Memory B cell (primary cell): ENCODE measurements at regions not wholly inside any gene's neighbourhood (a gene's known extent, or its start where the extent isn't known, plus 50 kb on each side); places are given as distances from the start of the nearest gene placed in this dataset.

Source experiments
- ATAC-seq: fragments of 150-1000 bp; cut with Tn5 transposase; 2 replicates; pipeline ENCODE4 v1.10.0; 2021; ENCODE audit warnings: low read depth, mild to moderate bottlenecking, moderate library complexity
- DNase-seq, 2 donors: peaks; one replicate each; pipeline ENCODE4 v3.0.0; 2022; ENCODE audit warnings: low spot score in 2 of 2
- H3K27ac Mint-ChIP-seq: one replicate; pipeline ENCODE4 v1.8.0; 2022; ENCODE audit warnings: mild to moderate bottlenecking, moderate library complexity, mixed read lengths
- H3K27me3 Mint-ChIP-seq: one replicate; pipeline ENCODE4 v1.8.0; 2022; ENCODE audit warnings: mixed read lengths
- H3K36me3 Mint-ChIP-seq: one replicate; pipeline ENCODE4 v1.8.0; 2022; ENCODE audit warnings: mild to moderate bottlenecking, mixed read lengths
- H3K4me1 Mint-ChIP-seq: one replicate; pipeline ENCODE4 v1.8.0; 2022; ENCODE audit warnings: mixed read lengths
- H3K4me3 Mint-ChIP-seq: one replicate; pipeline ENCODE4 v1.8.0; 2022; ENCODE audit warnings: mild to moderate bottlenecking, moderate library complexity, mixed read lengths
- H3K9me3 Mint-ChIP-seq: one replicate; pipeline ENCODE4 v1.8.0; 2022; ENCODE audit warnings: mixed read lengths

DNA sequence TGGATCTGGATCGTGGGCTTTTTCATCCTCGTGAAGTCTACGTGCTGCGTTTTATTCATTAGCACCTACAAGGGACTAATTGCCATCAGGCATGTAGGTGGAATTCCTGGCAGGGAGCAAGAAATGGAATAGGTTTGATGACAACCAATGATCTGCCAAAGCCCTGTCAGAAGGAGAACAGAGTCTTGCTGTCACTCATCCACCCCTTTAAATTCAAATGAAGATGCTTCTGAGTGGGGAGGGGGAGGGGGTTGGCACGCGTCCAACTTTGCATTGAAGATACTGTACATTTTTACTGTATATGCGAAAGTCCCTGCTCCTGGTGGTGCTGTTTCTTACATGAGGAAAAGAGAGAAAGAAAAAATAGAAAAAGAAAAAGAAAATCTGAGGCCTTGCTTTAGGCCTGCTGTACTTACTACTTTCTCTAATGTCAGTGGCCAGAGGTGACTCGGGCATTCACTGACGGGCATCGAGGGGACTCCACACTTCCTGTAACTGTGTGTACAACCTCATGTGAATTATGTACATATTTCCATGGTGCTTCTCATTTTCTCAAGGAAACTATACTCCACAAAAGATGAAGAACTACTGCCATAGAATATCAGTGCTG is 569.1 kb downstream of the INHBA start:
- Mint-ChIP-seq H3K9me3 (no peaks in the 10 kb centered on the region), H3K36me3 (no peaks in the 10 kb centered on the region), H3K27ac (no peak overlapping the region)

DNA sequence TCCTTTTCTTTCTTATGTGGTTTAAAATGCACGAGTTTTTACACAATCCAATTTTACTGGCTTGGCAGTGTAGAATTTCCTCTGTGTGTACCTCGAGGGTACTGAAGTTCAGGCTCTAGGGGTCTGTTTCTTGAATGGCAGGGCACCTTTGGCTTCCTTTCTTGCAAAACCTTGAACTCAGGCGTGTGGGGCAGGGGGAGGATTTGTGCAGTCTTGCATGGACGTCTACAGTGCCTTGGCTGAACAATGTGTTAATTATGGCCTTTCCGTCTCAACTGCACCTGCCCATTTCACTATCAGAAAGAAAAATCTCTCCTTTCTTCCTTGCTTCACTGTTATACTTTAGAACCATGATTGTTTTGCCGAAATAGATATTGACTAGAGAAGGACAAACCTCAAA is 570.9 kb downstream of the INHBA start:
- H3K36me3 Mint-ChIP-seq = no peaks in the 10 kb centered on the region
- H3K9me3 Mint-ChIP-seq = no peaks in the 10 kb centered on the region
- no peak overlapping the region for H3K27ac Mint-ChIP-seq
- H3K4me3 Mint-ChIP-seq = no peak overlapping the region
- ATAC-seq (no peak), DNase-seq (no peak)
- no peaks in the 10 kb centered on the region for H3K4me1 Mint-ChIP-seq
- no peaks in the 10 kb centered on the region for H3K27me3 Mint-ChIP-seq

More for the DNA sequence above, 569.1 kb downstream of the INHBA start:
- no peak for ATAC-seq
- DNase-seq = no peak
- H3K27me3 Mint-ChIP-seq = no peaks in the 10 kb centered on the region
- H3K4me1 Mint-ChIP-seq = no peaks in the 10 kb centered on the region
- H3K4me3 Mint-ChIP-seq = no peak overlapping the region

DNA sequence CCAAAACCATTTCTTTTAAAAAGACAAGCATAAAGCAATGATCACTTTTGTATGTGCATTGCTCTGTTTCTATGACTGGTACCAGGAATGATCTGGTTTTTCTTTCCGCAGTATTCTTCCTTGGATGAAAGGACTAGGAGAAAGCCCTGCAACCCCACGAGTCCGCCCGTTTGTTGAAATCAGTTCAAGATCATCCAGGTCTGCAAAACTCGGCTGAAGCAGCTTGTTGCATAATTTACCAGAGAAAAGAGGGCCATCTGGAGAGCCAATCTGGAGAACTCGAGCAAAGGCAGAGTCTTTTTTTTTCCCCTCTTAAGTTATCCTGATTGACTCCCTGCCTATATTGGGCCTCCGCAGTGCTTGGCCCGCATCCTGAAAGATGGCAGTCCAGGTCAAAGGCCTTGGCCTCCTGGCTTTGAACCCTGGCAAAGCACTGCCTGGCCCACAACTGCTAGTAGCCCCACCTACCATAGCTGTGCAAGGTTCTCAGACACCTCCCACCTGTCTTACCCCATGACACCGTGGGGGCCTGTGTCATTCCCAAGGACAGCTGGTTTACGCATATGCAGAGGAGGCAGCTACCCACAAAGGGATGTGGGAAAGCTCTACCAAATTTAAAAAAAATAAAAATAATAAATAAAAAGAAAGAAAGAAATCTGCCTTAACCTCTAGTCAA is 572.2 kb downstream of the INHBA start:
- Mint-ChIP-seq H3K4me3 (no peak overlapping the region), H3K9me3 (no peaks in the 10 kb centered on the region), H3K36me3 (no peaks in the 10 kb centered on the region), H3K27ac (no peak overlapping the region), H3K4me1 (no peaks in the 10 kb centered on the region), H3K27me3 (no peaks in the 10 kb centered on the region)
- no peak for ATAC-seq
- DNase-seq = no peak

DNA sequence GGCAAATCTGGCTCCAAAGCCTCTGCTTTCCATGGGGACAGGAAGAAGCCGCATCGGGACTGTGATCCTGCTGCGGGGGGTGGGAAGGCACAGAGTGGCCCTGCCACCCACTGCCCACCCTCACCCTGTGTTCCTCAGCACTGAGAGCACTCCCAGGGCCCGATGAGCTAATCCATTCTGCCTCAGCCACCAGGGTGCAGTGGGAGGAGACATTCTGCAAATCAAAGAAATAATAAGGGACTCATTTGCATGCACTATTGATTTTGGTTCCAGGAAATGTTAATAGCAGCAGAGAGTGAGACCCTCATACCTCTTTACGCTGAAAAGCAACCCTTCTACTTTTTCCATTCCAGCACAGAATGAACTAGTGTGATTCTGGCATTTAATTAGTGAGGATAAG is 572.8 kb downstream of the INHBA start:
- Mint-ChIP-seq H3K27me3 (no peaks in the 10 kb centered on the region), H3K27ac (no peak overlapping the region), H3K4me3 (no peak overlapping the region), H3K4me1 (no peaks in the 10 kb centered on the region), H3K36me3 (no peaks in the 10 kb centered on the region), H3K9me3 (no peaks in the 10 kb centered on the region)
- ATAC-seq = no peak
- no peak for DNase-seq

DNA sequence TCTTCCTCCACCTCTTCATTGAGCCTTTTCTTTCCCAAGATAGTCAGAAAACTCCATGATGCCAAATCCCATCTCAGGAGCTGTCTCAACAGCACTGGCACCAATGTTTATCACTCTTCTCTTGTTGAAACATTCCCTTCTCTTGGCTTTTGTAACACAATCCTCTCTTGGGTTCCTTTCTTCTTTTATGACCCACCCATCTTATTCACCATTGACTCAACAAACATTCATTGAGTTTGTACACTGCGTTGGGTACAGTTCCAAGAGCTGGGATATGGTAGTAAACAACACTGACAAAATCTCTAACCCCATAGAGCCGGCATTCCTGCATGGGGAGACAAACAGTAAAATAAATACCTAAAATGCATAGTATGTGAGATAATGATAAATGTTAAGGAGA is 577.5 kb downstream of the INHBA start:
- H3K36me3 Mint-ChIP-seq = no peaks in the 10 kb centered on the region
- H3K27me3 Mint-ChIP-seq = peaks cover 3% of the 10 kb centered on the region
- ATAC-seq (no peak), DNase-seq (no peak)
- no peaks in the 10 kb centered on the region for H3K9me3 Mint-ChIP-seq
- no peaks in the 10 kb centered on the region for H3K4me1 Mint-ChIP-seq
- H3K4me3 Mint-ChIP-seq = no peak overlapping the region
- H3K27ac Mint-ChIP-seq = no peak overlapping the region

DNA sequence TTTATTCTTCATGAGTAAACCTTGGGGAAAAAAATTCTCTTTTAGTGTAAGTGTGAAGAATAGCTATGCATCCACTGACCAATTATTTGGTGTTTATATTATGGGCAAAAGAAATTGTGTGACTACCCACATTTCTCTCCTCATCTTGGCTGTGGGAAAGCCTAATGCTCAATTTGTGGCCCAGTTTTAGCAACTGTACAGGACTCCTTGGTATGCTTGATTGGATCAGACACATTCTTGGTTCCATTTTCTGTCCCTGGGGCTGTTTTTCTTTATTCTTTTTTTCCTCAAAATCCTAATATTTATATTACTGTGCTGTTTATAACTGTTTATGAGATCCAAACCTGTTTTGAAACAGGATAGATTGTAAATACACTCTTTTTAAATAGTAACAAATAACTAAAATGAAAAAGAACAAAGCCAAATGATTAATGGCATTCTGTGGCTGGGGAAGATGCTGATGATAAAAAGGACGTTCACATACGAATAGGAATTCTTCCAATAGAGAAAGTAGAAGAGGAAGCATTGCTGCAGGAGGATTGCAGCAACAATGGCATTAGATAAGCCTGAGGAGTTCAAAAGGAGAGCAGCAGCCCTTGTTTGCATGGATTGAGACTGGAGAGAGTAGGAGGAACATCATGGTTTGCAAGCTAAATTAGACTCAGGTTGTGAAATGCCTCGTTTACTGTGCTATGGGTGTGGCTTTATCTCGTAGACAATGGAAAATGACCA is 580.5 kb downstream of the INHBA start:
- no peak for ATAC-seq
- Mint-ChIP-seq H3K27ac (no peak overlapping the region), H3K4me3 (no peak overlapping the region)

DNA sequence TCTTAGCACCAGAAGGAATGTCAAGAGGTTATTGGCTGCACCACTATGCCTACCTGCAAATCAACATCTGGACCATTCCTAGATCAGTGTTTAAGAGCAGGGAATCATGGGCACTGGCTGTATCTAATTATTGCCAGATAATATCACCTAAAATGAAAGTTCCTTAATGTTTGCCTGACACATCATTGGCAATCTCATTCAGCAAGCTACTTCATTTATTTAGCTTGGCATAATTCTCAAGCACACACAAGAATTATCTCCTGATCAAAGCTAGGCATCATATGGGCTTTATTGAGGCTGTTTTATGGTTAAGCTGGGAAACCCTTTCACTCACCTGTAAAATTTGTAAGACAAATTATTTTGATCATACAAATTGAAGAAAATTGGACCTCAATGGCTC is 581.7 kb downstream of the INHBA start:
- Mint-ChIP-seq H3K4me1 (no peaks in the 10 kb centered on the region), H3K27me3 (peaks cover 3% of the 10 kb centered on the region), H3K4me3 (no peak overlapping the region), H3K36me3 (no peaks in the 10 kb centered on the region), H3K9me3 (peaks cover 3% of the 10 kb centered on the region), H3K27ac (no peak overlapping the region)
- no peak for ATAC-seq
- DNase-seq = no peak

More for the DNA sequence above, 580.5 kb downstream of the INHBA start:
- H3K27me3 Mint-ChIP-seq = peaks cover 3% of the 10 kb centered on the region
- no peaks in the 10 kb centered on the region for H3K4me1 Mint-ChIP-seq
- no peaks in the 10 kb centered on the region for H3K36me3 Mint-ChIP-seq
- peaks cover 3% of the 10 kb centered on the region for H3K9me3 Mint-ChIP-seq
- DNase-seq = no peak

DNA sequence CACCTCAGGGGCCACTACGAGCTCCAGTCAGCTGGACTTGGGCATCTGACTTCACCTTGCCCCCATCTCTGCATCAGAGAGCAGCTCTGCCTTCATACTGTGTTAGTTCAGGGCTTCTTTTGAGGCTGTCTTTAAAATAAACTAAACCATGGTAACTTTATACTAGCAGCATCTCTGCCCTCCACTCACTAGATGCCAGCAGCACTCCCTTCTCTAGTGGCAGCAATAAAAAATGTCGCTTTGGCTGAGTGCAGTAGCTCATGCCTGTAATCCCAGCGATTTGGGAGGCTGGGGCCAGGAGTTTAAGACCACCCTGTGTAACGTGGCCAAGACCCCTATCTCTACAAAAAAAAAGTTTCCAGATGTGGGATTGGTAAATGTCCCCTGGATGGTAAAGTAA is 584.4 kb downstream of the INHBA start:
- no peak for DNase-seq
- peaks cover 3% of the 10 kb centered on the region for H3K27me3 Mint-ChIP-seq
- H3K27ac Mint-ChIP-seq = no peak overlapping the region
- H3K4me1 Mint-ChIP-seq = no peaks in the 10 kb centered on the region
- H3K9me3 Mint-ChIP-seq = peaks cover 3% of the 10 kb centered on the region
- no peaks in the 10 kb centered on the region for H3K36me3 Mint-ChIP-seq
- ATAC-seq = no peak
- H3K4me3 Mint-ChIP-seq = no peak overlapping the region

DNA sequence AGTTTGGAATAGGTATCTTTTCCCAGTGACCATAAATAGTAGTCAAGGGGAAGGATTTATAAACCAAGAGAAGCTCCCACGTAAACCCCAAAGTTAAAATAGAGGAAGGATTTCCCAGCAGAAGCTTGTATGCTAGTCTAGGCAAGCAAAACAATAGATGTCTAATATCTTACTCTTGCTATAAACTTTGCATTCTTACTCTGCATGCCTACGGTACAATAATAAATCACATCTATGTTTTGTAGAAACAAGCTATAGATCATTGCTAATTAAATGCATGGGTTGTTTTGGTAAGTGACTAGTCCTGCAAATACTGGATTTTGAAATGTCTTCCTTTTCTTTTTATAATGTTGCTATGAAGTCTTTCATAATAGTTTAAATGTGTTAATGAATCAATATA is 585.5 kb downstream of the INHBA start:
- ATAC-seq (no peak), DNase-seq (no peak)
- Mint-ChIP-seq H3K4me3 (no peak overlapping the region), H3K9me3 (peaks cover 3% of the 10 kb centered on the region), H3K36me3 (no peaks in the 10 kb centered on the region), H3K4me1 (no peaks in the 10 kb centered on the region), H3K27ac (no peak overlapping the region), H3K27me3 (no peaks in the 10 kb centered on the region)

DNA sequence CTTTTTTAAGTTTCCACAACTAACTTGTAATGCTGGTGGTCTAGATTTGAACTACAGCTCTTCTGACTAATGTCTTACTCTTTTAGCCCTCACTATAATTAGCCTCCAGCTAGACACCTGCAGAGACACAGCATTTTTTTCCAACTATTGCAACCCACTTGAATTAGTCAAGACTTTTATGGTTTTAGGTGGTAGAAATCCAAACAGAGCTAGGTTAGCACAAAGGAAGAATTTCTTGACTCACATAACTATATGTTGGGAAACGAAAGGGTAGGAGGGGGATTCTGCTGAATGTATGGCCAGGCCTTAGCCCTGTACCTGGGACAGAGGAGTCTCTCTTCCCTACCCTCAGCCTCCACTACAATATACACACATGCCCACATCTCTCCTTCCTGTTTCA is 586.1 kb downstream of the INHBA start:
- DNase-seq = no peak
- H3K36me3 Mint-ChIP-seq = no peaks in the 10 kb centered on the region
- ATAC-seq = no peak
- H3K4me1 Mint-ChIP-seq = no peaks in the 10 kb centered on the region
- H3K27ac Mint-ChIP-seq = no peak overlapping the region
- H3K27me3 Mint-ChIP-seq = no peaks in the 10 kb centered on the region
- H3K9me3 Mint-ChIP-seq = peaks cover 3% of the 10 kb centered on the region
- H3K4me3 Mint-ChIP-seq = no peak overlapping the region

DNA sequence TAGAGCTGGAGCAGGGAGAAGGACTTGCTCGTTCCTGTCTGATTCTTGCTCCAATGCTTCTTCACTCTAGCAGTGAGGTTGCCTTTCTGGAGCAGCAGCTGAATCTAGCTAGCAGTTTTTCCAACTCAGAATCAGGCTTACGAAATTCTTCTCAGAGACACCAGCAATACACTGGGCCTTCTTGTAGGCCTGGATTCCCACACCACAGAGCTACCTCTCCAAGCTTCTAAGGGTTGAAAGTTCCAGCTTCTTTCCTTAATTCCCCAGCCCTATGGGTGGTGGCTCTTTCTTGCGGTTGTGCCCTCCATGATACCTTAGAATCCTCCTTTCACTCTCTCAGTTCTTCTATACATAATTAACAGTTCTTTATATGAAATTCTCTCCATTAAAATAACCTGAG is 586.6 kb downstream of the INHBA start:
- ATAC-seq (no peak), DNase-seq (no peak)
- Mint-ChIP-seq H3K36me3 (no peaks in the 10 kb centered on the region), H3K27ac (no peak overlapping the region), H3K4me1 (no peaks in the 10 kb centered on the region), H3K27me3 (no peaks in the 10 kb centered on the region), H3K9me3 (peaks cover 3% of the 10 kb centered on the region), H3K4me3 (no peak overlapping the region)

DNA sequence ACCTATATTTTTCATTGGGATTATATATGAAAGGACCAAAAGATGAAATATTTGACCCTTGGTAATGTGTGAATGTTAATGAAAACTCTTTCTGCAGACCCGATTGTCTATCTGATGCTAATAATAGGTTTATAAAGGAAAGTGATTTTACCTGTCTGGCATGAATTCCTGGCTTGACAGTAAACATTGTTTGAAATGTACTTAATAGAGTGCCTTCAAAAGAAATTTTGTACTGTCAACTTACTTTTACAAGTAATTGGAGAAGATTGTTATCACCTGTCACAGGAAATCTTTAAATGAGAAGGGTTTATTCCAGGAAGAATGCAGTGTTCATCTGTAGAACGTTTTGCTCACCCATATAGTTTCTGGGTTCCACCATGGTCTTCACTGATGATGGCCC is 588.2 kb downstream of the INHBA start:
- no peaks in the 10 kb centered on the region for H3K36me3 Mint-ChIP-seq
- no peak overlapping the region for H3K4me3 Mint-ChIP-seq
- H3K9me3 Mint-ChIP-seq = no peaks in the 10 kb centered on the region
- ATAC-seq (no peak), DNase-seq (no peak)
- H3K27me3 Mint-ChIP-seq = peaks cover 4% of the 10 kb centered on the region
- no peak overlapping the region for H3K27ac Mint-ChIP-seq
- no peaks in the 10 kb centered on the region for H3K4me1 Mint-ChIP-seq

DNA sequence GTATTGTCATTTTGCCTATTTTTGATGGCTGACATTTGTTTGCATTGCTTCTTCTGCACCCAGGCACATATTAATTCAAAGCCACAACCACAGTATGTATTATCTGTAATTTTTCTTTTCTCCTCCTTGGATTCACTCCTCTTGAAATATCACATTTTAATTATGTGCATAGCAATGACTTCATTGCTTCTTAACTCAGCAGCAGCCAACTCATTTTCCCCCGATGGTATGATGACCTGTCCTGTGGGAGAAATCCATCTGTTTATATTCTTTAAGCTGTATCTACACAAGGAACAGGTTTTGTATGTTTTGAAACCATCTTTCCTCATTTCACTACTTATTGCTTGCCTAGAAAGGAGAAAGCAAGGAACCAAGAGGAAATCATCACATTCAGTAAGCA is 588.8 kb downstream of the INHBA start:
- no peak for ATAC-seq
- no peak for DNase-seq
- no peak overlapping the region for H3K4me3 Mint-ChIP-seq
- H3K27ac Mint-ChIP-seq = no peak overlapping the region
- H3K9me3 Mint-ChIP-seq = no peaks in the 10 kb centered on the region
- peaks cover 4% of the 10 kb centered on the region for H3K27me3 Mint-ChIP-seq
- no peaks in the 10 kb centered on the region for H3K36me3 Mint-ChIP-seq
- H3K4me1 Mint-ChIP-seq = no peaks in the 10 kb centered on the region

DNA sequence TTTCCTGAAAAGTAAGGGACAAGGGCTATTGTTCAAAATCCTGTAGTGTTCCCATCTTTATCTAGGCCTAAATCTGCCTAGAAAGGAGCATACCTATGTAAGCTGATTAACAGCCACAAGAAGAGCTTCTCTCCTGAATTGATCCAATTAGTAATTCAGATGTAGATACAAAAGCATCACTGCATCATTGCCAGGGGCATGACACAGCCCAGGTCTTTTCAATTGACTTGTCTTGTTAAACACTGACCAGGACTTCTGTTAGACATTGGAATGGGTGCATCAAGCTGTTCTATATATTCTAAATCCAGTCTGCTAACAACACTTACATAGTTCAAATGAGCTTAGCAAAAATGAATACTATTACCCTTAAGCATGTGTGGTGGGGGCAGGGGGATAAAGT is 589.2 kb downstream of the INHBA start:
- no peak overlapping the region for H3K27ac Mint-ChIP-seq
- no peaks in the 10 kb centered on the region for H3K36me3 Mint-ChIP-seq
- H3K9me3 Mint-ChIP-seq = no peaks in the 10 kb centered on the region
- H3K4me3 Mint-ChIP-seq = no peak overlapping the region
- H3K27me3 Mint-ChIP-seq = peaks cover 4% of the 10 kb centered on the region
- ATAC-seq (no peak), DNase-seq (no peak)
- H3K4me1 Mint-ChIP-seq = no peaks in the 10 kb centered on the region

DNA sequence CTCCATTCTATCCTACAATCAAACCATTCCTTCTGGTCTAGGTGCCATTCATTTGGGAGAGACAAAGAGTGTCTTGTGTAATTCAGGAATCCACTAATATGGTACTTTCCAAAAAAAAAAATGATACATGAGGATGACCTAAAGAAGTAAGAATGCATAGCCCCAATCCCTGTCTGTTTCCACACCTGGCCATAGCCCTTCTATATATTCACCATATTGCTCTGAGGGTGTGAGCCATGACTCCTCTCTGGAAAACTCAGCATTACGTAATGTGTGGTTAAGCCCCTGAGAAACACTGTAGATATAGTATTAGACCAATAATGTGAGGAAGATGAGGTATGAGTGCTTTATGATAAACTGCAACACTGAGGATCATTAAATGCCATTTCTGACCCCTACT is 592.7 kb downstream of the INHBA start:
- H3K4me1 Mint-ChIP-seq = no peaks in the 10 kb centered on the region
- H3K27ac Mint-ChIP-seq = no peak overlapping the region
- no peak overlapping the region for H3K4me3 Mint-ChIP-seq
- ATAC-seq = no peak
- no peaks in the 10 kb centered on the region for H3K9me3 Mint-ChIP-seq
- peaks cover 4% of the 10 kb centered on the region for H3K27me3 Mint-ChIP-seq
- no peaks in the 10 kb centered on the region for H3K36me3 Mint-ChIP-seq
- no peak for DNase-seq
